ENCODE measurements at regions not wholly inside any gene's neighbourhood (a gene's known extent, or its start where the extent isn't known, plus 50 kb on each side); places are given as distances from the start of the nearest gene placed in this dataset.

- no peak for TF ChIP-seq CTCF (conservative IDR thresholded peaks at IDR 0.05; ENCODE audit: low read depth, low read length)
- H3K4me3 ChIP-seq (ENCODE audit: low read depth, low read length): no peak overlapping the region
- no peak for DNase-seq (ENCODE audit: low read depth)
Observed at GRCh38 chr6:98539741-98540140, 294.6 kb upstream of the POU3F2 start.

DNA sequence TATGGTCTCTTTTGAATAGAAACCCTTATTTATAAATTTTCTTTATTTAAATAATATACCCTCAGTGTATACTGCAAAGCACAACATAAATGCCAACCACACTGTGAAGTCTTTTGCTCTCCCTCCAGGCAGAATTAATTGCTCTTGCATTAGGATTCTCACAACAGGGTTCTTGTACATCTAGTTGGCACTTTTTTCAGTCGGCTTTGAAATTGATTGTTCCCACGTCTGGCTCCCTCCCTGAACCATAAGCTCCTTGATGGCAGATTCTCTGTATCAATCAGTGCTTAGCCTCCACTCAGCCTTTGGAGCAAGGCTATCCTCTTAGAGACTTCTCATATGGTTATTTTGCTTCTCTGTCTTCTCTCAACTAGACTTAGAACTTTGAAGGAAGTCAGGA lies 288.0 kb upstream of the POU3F2 start:
- H3K4me3 ChIP-seq (ENCODE audit: low read depth, low read length): no peak overlapping the region
- TF ChIP-seq CTCF (conservative IDR thresholded peaks at IDR 0.05; ENCODE audit: low read depth, low read length): no peak
- no peak for DNase-seq (ENCODE audit: low read depth)

DNA sequence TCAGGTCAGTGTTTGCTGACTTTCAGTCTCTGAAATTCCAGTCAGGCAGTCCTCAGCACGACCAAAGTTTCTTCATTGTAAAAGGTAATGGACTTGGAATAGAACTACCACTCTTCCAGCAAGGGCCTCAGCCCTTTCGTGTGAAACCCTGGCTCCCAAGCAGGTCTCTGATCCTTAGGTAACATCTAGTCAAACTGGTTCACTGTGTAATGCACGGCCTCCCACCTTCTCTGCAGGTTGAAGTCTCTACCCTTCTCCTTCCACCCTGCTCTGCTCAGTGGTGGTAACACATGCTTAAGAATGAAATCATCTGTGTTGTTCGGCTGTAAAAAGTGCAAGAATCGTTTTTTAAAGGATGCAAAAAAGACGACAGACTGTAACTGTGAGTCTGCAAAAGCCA lies 287.2 kb upstream of the POU3F2 start:
- H3K4me3 ChIP-seq (ENCODE audit: low read depth, low read length): no peak overlapping the region
- no peak for DNase-seq (ENCODE audit: low read depth)
- no peak for TF ChIP-seq CTCF (conservative IDR thresholded peaks at IDR 0.05; ENCODE audit: low read depth, low read length)

DNA sequence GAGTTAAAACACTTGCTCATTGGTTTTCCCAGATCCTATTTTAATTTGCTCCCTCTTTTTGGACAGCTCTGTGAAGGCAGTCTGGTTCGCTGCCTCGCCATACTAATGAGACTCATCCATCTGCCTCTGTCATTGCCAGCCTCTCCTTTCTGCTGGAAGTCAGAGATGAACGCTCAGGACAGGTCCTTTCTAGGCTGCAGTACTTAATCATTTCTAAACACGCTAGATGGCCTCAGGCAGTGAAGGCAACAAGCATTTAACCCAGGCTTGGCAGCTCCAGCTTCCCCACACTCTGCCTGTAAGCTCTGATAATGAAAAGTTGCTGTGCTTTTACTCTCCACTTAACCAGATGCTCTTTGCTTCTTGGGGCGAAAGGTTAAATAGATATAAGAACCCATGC lies 286.7 kb upstream of the POU3F2 start:
- TF ChIP-seq CTCF (conservative IDR thresholded peaks at IDR 0.05; ENCODE audit: low read depth, low read length): no peak
- no peak overlapping the region for H3K4me3 ChIP-seq (ENCODE audit: low read depth, low read length)
- no peak for DNase-seq (ENCODE audit: low read depth)

DNA sequence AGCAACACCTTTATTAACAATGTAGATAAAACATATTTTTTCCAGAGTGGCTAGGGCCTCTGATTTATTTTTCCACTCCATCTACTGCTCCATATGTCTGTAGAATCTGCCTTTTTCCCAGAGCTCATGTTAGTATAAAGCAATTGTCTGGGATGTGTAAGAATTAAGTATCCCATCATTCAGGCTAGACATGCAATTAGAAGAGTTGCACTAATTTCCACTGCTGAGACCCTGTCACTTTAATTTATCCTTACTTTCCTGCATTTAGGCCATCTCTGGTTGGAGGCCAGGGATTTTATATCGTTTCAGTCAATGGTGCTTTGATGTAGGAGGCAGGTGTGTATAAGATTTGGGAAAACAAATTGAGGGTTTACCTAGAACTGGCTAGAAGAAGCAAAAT lies 286.1 kb upstream of the POU3F2 start:
- no peak overlapping the region for H3K4me3 ChIP-seq (ENCODE audit: low read depth, low read length)
- TF ChIP-seq CTCF (conservative IDR thresholded peaks at IDR 0.05; ENCODE audit: low read depth, low read length): no peak
- DNase-seq (ENCODE audit: low read depth): no peak

DNA sequence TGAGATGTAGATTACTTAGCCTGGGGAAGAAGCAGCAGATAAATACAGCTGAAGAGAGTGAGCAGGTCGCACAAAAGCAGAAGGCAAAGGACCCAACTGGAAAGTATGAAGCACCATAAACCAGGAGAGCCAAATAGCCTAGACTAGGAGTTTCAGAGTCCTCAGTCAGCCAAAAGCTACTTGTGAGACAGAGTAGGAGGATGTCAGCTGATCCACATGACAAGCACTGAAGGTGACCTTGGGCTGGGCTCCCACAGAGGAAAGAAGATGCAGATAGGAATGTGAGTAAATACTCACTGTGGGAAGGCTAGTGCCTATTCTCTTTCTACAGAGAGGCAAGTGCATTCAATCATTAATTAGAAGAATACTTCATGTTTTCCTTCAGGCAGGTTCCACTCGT lies 274.0 kb upstream of the POU3F2 start:
- H3K4me3 ChIP-seq (ENCODE audit: low read depth, low read length): no peak overlapping the region
- no peak for TF ChIP-seq CTCF (conservative IDR thresholded peaks at IDR 0.05; ENCODE audit: low read depth, low read length)
- no peak for DNase-seq (ENCODE audit: low read depth)

GRCh38 chr6:98560841-98561240 lies 273.5 kb upstream of the POU3F2 start:
- no peak overlapping the region for H3K4me3 ChIP-seq (ENCODE audit: low read depth, low read length)
- DNase-seq (ENCODE audit: low read depth): no peak
- TF ChIP-seq CTCF (conservative IDR thresholded peaks at IDR 0.05; ENCODE audit: low read depth, low read length): no peak

Data from epithelial cell of proximal tubule (primary cell).